ENCODE measurements at regions not wholly inside any gene's neighbourhood (a gene's known extent, or its start where the extent isn't known, plus 50 kb on each side); places are given as distances from the start of the nearest gene placed in this dataset.

DNA sequence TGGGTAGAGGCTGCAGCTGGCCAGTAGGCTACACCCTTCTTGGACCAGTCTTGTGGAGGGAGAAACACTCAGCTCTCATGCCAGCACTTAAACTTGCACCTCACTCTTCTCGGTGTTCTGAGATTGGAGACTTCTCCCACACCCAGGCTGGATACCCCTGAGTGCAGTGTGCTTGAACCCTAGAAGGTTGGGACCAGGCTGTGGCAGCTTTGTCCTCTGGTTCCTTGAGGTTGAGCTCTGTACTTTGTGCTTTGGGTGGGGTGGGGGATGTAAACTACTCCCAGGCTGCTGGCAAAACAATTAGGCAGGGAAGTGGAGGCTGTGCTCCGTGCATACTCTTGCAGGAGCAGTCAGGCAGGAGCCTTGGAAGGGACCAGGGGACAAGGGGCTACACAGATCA lies 143.6 kb upstream of the GNPDA2 start:
- no peaks in the 10 kb centered on the region for H3K36me3 ChIP-seq (replicated peaks)
- no peak for DNase-seq (ENCODE audit: low spot score in 2 of 2)
- H3K27me3 ChIP-seq (ENCODE audit: low read depth), result no peaks in the 10 kb centered on the region
- in situ Hi-C loops (cut with MboI; ENCODE audit: low sequenced_read_pairs), result no loop called here
- H3K9me3 ChIP-seq, result no peaks in the 10 kb centered on the region
- H3K4me1 ChIP-seq, result no peaks in the 10 kb centered on the region
- H3K4me3 ChIP-seq, result no peak overlapping the region

GRCh38 chr4:44869222-44869882 lies 143.0 kb upstream of the GNPDA2 start:
- DNase-seq (ENCODE audit: low spot score in 2 of 2), result no peak
- in situ Hi-C loops (cut with MboI; ENCODE audit: low sequenced_read_pairs), result no loop called here

GRCh38 chr4:44861756-44862155 lies 135.4 kb upstream of the GNPDA2 start:
- Histone ChIP-seq H3K27me3 (ENCODE audit: low read depth) (no peaks in the 10 kb centered on the region), H3K36me3 (replicated peaks) (no peaks in the 10 kb centered on the region), H3K9me3 (no peaks in the 10 kb centered on the region), H3K4me3 (no peak overlapping the region), H3K4me1 (no peaks in the 10 kb centered on the region)
- in situ Hi-C loops (cut with MboI; ENCODE audit: low sequenced_read_pairs), result no loop called here
- no peak for DNase-seq (ENCODE audit: low spot score in 2 of 2)

More at GRCh38 chr4:44869222-44869882, 143.0 kb upstream of the GNPDA2 start:
- Histone ChIP-seq H3K36me3 (replicated peaks) (no peaks in the 10 kb centered on the region), H3K9me3 (no peaks in the 10 kb centered on the region), H3K4me1 (no peaks in the 10 kb centered on the region), H3K27me3 (ENCODE audit: low read depth) (no peaks in the 10 kb centered on the region), H3K4me3 (no peak overlapping the region)

GRCh38 chr4:44859477-44859876 lies 133.1 kb upstream of the GNPDA2 start:
- Histone ChIP-seq H3K4me1 (no peaks in the 10 kb centered on the region), H3K4me3 (no peak overlapping the region), H3K9me3 (no peaks in the 10 kb centered on the region), H3K27me3 (ENCODE audit: low read depth) (no peaks in the 10 kb centered on the region), H3K36me3 (replicated peaks) (no peaks in the 10 kb centered on the region)
- in situ Hi-C loops (cut with MboI; ENCODE audit: low sequenced_read_pairs), result no loop called here
- DNase-seq (ENCODE audit: low spot score in 2 of 2), result no peak

- H3K36me3 ChIP-seq (replicated peaks), result no peaks in the 10 kb centered on the region
- H3K9me3 ChIP-seq, result no peaks in the 10 kb centered on the region
- no peaks in the 10 kb centered on the region; the same call in 1 of the 2 replicates for H3K4me1 ChIP-seq
- H3K4me3 ChIP-seq, result no peak overlapping the region
- H3K27me3 ChIP-seq (ENCODE audit: low read depth), result no peaks in the 10 kb centered on the region
- in situ Hi-C loops (cut with MboI; ENCODE audit: low sequenced_read_pairs), result no loop called here
- no peak for DNase-seq (ENCODE audit: low spot score in 2 of 2)
Observed at GRCh38 chr4:44848466-44848865, 122.1 kb upstream of the GNPDA2 start.

DNA sequence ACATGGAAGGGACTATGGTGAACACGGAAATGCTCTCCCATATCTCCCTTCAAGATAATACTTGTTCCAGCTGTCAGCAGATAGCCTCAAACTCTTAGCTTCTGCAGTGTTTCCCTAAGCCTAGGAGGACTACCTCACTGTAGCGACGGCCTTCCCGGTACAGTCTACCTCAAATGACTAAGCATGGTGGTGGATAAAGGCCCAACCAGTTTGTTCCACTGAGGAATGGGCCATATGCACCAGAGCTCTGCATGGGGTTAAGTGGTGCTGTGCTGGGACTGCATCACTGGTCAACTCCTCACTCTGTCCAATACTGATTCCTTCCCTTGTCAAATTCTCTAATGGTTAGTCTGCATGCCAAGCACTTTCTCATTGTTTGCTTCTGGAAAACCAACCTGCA lies 119.6 kb upstream of the GNPDA2 start:
- Histone ChIP-seq H3K4me1 (no peaks in the 10 kb centered on the region; the same call in 1 of the 2 replicates), H3K9me3 (no peaks in the 10 kb centered on the region), H3K27me3 (ENCODE audit: low read depth) (no peaks in the 10 kb centered on the region), H3K4me3 (no peak overlapping the region), H3K36me3 (replicated peaks) (no peaks in the 10 kb centered on the region)
- DNase-seq (ENCODE audit: low spot score in 2 of 2), result no peak
- in situ Hi-C loops (cut with MboI; ENCODE audit: low sequenced_read_pairs), result no loop called here

GRCh38 chr4:44845309-44845708 lies 119.0 kb upstream of the GNPDA2 start:
- in situ Hi-C loops (cut with MboI; ENCODE audit: low sequenced_read_pairs), result no loop called here
- Histone ChIP-seq H3K9me3 (no peaks in the 10 kb centered on the region), H3K4me1 (no peaks in the 10 kb centered on the region; the same call in 1 of the 2 replicates), H3K4me3 (no peak overlapping the region), H3K27me3 (ENCODE audit: low read depth) (no peaks in the 10 kb centered on the region), H3K36me3 (replicated peaks) (no peaks in the 10 kb centered on the region)
- no peak for DNase-seq (ENCODE audit: low spot score in 2 of 2)

GRCh38 chr4:44842531-44842930 lies 116.2 kb upstream of the GNPDA2 start:
- no peaks in the 10 kb centered on the region for H3K9me3 ChIP-seq
- H3K4me3 ChIP-seq, result no peak overlapping the region
- no peaks in the 10 kb centered on the region for H3K27me3 ChIP-seq (ENCODE audit: low read depth)
- H3K36me3 ChIP-seq (replicated peaks), result no peaks in the 10 kb centered on the region
- H3K4me1 ChIP-seq, result no peaks in the 10 kb centered on the region; the same call in 1 of the 2 replicates
- DNase-seq (ENCODE audit: low spot score in 2 of 2), result no peak
- in situ Hi-C loops (cut with MboI; ENCODE audit: low sequenced_read_pairs), result no loop called here

GRCh38 chr4:44817930-44818329 lies 91.6 kb upstream of the GNPDA2 start:
- DNase-seq (ENCODE audit: low spot score in 2 of 2), result no peak
- in situ Hi-C loops (cut with MboI; ENCODE audit: low sequenced_read_pairs), result no loop called here
- Histone ChIP-seq H3K27me3 (ENCODE audit: low read depth) (no peaks in the 10 kb centered on the region), H3K4me1 (no peaks in the 10 kb centered on the region), H3K9me3 (no peaks in the 10 kb centered on the region), H3K4me3 (no peak overlapping the region), H3K36me3 (replicated peaks) (no peaks in the 10 kb centered on the region)

DNA sequence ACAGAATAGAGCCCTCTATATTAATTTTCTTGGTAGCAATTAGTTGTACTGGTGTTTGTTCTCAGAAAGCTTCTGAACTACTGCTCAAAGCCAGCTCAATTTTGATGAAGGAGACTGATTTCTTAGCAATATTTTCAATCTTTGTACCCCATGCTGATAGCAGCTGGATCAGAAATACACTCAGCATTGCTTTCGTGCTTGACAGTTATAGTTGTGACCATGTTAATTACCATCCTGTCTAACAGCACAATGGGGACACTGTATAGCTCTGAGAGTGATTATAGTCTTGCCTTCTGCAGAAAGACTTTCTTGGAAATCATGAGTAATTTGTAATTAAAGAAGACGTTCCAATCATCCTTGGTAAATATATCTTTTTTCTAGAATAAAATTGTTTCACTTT lies 79.7 kb upstream of the GNPDA2 start:
- H3K27me3 ChIP-seq (ENCODE audit: low read depth), result no peaks in the 10 kb centered on the region
- no peak overlapping the region for H3K4me3 ChIP-seq
- H3K36me3 ChIP-seq (replicated peaks), result no peaks in the 10 kb centered on the region
- in situ Hi-C loops (cut with MboI; ENCODE audit: low sequenced_read_pairs), result no loop called here
- DNase-seq (ENCODE audit: low spot score in 2 of 2), result no peak
- H3K9me3 ChIP-seq, result no peaks in the 10 kb centered on the region
- H3K4me1 ChIP-seq, result no peaks in the 10 kb centered on the region

GRCh38 chr4:44804301-44804700 lies 77.9 kb upstream of the GNPDA2 start:
- no peak for DNase-seq (ENCODE audit: low spot score in 2 of 2)
- H3K36me3 ChIP-seq (replicated peaks), result no peaks in the 10 kb centered on the region
- in situ Hi-C loops (cut with MboI; ENCODE audit: low sequenced_read_pairs), result no loop called here
- no peaks in the 10 kb centered on the region for H3K9me3 ChIP-seq
- no peak overlapping the region for H3K4me3 ChIP-seq
- H3K4me1 ChIP-seq, result no peaks in the 10 kb centered on the region
- H3K27me3 ChIP-seq (ENCODE audit: low read depth), result no peaks in the 10 kb centered on the region

- H3K4me3 ChIP-seq, result no peak overlapping the region
- in situ Hi-C loops (cut with MboI; ENCODE audit: low sequenced_read_pairs), result no loop called here
- H3K36me3 ChIP-seq (replicated peaks), result no peaks in the 10 kb centered on the region
- no peak for DNase-seq (ENCODE audit: low spot score in 2 of 2)
- no peaks in the 10 kb centered on the region for H3K4me1 ChIP-seq
- no peaks in the 10 kb centered on the region for H3K9me3 ChIP-seq
- H3K27me3 ChIP-seq (ENCODE audit: low read depth), result no peaks in the 10 kb centered on the region
Observed at GRCh38 chr4:44801384-44801783, 75.0 kb upstream of the GNPDA2 start.

DNA sequence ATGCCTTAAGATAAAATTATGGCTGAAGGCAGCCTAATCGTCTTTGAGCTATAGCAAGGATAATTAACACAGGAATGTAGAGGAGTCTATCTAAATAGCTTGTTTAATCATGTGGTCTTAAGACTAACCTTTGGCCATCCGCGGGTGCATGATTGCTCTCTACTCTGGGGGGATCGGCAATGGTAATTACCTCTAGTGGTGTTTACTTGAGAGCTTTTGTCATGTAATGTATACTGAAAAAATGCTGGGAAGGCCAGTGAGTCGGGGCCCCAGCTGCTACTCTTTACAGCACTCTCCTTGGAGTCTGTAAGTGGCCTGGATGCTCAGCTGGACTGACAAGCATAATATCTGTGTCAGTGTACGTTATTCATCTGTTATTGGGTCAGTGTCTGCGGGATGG lies 65.5 kb upstream of the GNPDA2 start:
- Histone ChIP-seq H3K9me3 (no peaks in the 10 kb centered on the region), H3K4me3 (no peak overlapping the region), H3K27me3 (ENCODE audit: low read depth) (no peaks in the 10 kb centered on the region), H3K4me1 (no peaks in the 10 kb centered on the region), H3K36me3 (replicated peaks) (no peaks in the 10 kb centered on the region)
- in situ Hi-C loops (cut with MboI; ENCODE audit: low sequenced_read_pairs), result no loop called here
- DNase-seq (ENCODE audit: low spot score in 2 of 2), result no peak

GRCh38 chr4:44777115-44777514 lies 50.8 kb upstream of the GNPDA2 start:
- no peak for DNase-seq (ENCODE audit: low spot score in 2 of 2)
- Histone ChIP-seq H3K4me3 (no peak overlapping the region), H3K36me3 (replicated peaks) (no peaks in the 10 kb centered on the region), H3K9me3 (no peaks in the 10 kb centered on the region; the same call in 1 of the 2 replicates), H3K27me3 (ENCODE audit: low read depth) (no peaks in the 10 kb centered on the region), H3K4me1 (no peaks in the 10 kb centered on the region)
- in situ Hi-C loops (cut with MboI; ENCODE audit: low sequenced_read_pairs), result no loop called here

Measured in HAP-1 (cell line).